CD14-positive monocyte (primary cell): ENCODE measurements at regions not wholly inside any gene's neighbourhood (a gene's known extent, or its start where the extent isn't known, plus 50 kb on each side); places are given as distances from the start of the nearest gene placed in this dataset.

Experiments
- DNase-seq, 3 donors: peaks; one replicate each; pipeline ENCODE4 v3.0.0-alpha.2; 2011 to 2022
- H2AFZ ChIP-seq: 2 replicates; pipeline ENCODE4 v1.6.0; 2012; ENCODE audit warnings: mild to moderate bottlenecking, low read depth, low read length, inconsistent platforms; ENCODE audit not compliant: insufficient read depth, poor library complexity, severe bottlenecking
- H3K27ac ChIP-seq, 2 donors: 1 replicate in 1 of 2; 2 replicates in 1 of 2; pipeline ENCODE4 v1.5.1; 2012 to 2013; ENCODE audit warnings: low read length in 2 of 2, control low read depth in 1 of 2, inconsistent platforms in 1 of 2, low read depth in 1 of 2, mild to moderate bottlenecking in 1 of 2
- H3K27me3 ChIP-seq, 2 donors: one replicate each; pipeline versions ENCODE4 v1.6.0 to v1.6.1; 2011 to 2013; ENCODE audit warnings: low read length in 2 of 2; ENCODE audit not compliant: control insufficient read depth in 2 of 2, insufficient read depth in 2 of 2
- H3K36me3 ChIP-seq, 2 donors: replicated peaks in 1 of 2; 1 replicate in 1 of 2; 2 replicates in 1 of 2; pipeline versions ENCODE4 v1.5.1 to v1.6.1; 2012 to 2013; ENCODE audit warnings: low read length in 2 of 2, control low read depth in 1 of 2, inconsistent platforms in 1 of 2, mild to moderate bottlenecking in 1 of 2; ENCODE audit not compliant: insufficient read depth in 2 of 2, control insufficient read depth in 1 of 2
- H3K4me1 ChIP-seq, 2 donors: 1 replicate in 1 of 2; 2 replicates in 1 of 2; pipeline versions ENCODE4 v1.5.1 to v1.6.1; 2012 to 2013; ENCODE audit warnings: low read length in 2 of 2, control low read depth in 1 of 2, inconsistent platforms in 1 of 2, mild to moderate bottlenecking in 1 of 2, moderate library complexity in 1 of 2; ENCODE audit not compliant: insufficient read depth in 2 of 2, control insufficient read depth in 1 of 2
- H3K4me2 ChIP-seq: replicated peaks from 2 replicates; pipeline ENCODE3; 2012; ENCODE audit warnings: low read length, moderate library complexity, mild to moderate bottlenecking; ENCODE audit not compliant: poor library complexity, severe bottlenecking; ENCODE audit errors: extremely low read depth
- H3K4me3 ChIP-seq, 3 experiments: fragments of 200-600 bp in 1 of 3; sonication (generic) in 1 of 3; replicated peaks in 1 of 3; 1 replicate in 2 of 3; 2 replicates in 1 of 3; pipeline ENCODE4 v1.5.1; 2011 to 2013; ENCODE audit warnings: low read length in 3 of 3, mild to moderate bottlenecking in 3 of 3, control low read depth in 2 of 3, low read depth in 2 of 3, inconsistent platforms in 1 of 3, moderate library complexity in 1 of 3
- H3K79me2 ChIP-seq: 2 replicates; pipeline ENCODE4 v1.6.0; 2012; ENCODE audit warnings: mild to moderate bottlenecking, control low read depth, inconsistent platforms, low read length, moderate library complexity; ENCODE audit not compliant: insufficient read depth
- H3K9ac ChIP-seq: 2 replicates; pipeline ENCODE4 v1.6.0; 2017; ENCODE audit warnings: low read length, mild to moderate bottlenecking; ENCODE audit not compliant: insufficient read depth, poor library complexity, severe bottlenecking
- H3K9me3 ChIP-seq, 2 donors: replicated peaks in 1 of 2; 1 replicate in 1 of 2; 2 replicates in 1 of 2; pipeline versions ENCODE4 v1.5.1 to v1.6.1; 2012 to 2013; ENCODE audit warnings: low read length in 2 of 2, control low read depth in 1 of 2; ENCODE audit not compliant: control insufficient read depth in 1 of 2, insufficient read depth in 1 of 2
- H4K20me1 ChIP-seq: 2 replicates; pipeline ENCODE4 v1.6.0; 2012; ENCODE audit warnings: mild to moderate bottlenecking, low read length, control low read depth, moderate library complexity; ENCODE audit not compliant: insufficient read depth
- H3K27ac Mint-ChIP-seq, 7 donors: one replicate each; pipeline ENCODE4 v1.8.0; 2020; ENCODE audit warnings: mild to moderate bottlenecking in 7 of 7, mixed read lengths in 7 of 7, moderate library complexity in 6 of 7, inconsistent platforms in 2 of 7
- H3K27me3 Mint-ChIP-seq, 3 donors: one replicate each; pipeline ENCODE4 v1.8.0; 2021 to 2022; ENCODE audit warnings: low read depth in 3 of 3, mild to moderate bottlenecking in 3 of 3, mixed read lengths in 3 of 3, moderate library complexity in 3 of 3, inconsistent platforms in 1 of 3
- H3K36me3 Mint-ChIP-seq, 2 donors: one replicate each; pipeline ENCODE4 v1.8.0; 2020; ENCODE audit warnings: mixed read lengths in 2 of 2, inconsistent platforms in 1 of 2, mild to moderate bottlenecking in 1 of 2
- H3K4me1 Mint-ChIP-seq: one replicate; pipeline ENCODE4 v1.8.0; 2020; ENCODE audit warnings: mild to moderate bottlenecking, mixed read lengths
- H3K4me3 Mint-ChIP-seq, 2 donors: one replicate each; pipeline ENCODE4 v1.8.0; 2020; ENCODE audit warnings: mild to moderate bottlenecking in 2 of 2, mixed read lengths in 2 of 2, moderate library complexity in 1 of 2
- H3K9me3 Mint-ChIP-seq, 7 donors: one replicate each; pipeline ENCODE4 v1.8.0; 2020 to 2022; ENCODE audit warnings: mixed read lengths in 7 of 7, mild to moderate bottlenecking in 6 of 7, moderate library complexity in 6 of 7, inconsistent platforms in 2 of 7
- CTCF ChIP-seq: fragments of 200-600 bp; IDR thresholded peaks from one replicate; pipeline ENCODE4 v1.8.0; 2022; ENCODE audit warnings: antibody characterized with exemption, mild to moderate bottlenecking
- WGBS: methylation state at CpG from one replicate; pipeline ENCODE4 v1.1.5; 2013; ENCODE audit warnings: missing lambda C conversion rate; ENCODE audit not compliant: insufficient coverage; 5-methylcytosine and 5-hydroxymethylcytosine counted together
- intact Hi-C, 2 donors: fragments of 100-400 bp; cut with micrococcal nuclease; formaldehyde crosslinking; loops; one replicate each; pipeline versions ENCODE4 v1.15.0 to v1.15.1; 2023

GRCh38 chr12:17266856-17267255 is 660.9 kb upstream of the LMO3 start:
- peaks cover 0 to 10% (median 4%) of the 10 kb centered on the region in 7 donors for H3K9me3 Mint-ChIP-seq
- no peaks in the 10 kb centered on the region for H4K20me1 ChIP-seq

GRCh38 chr12:17264603-17265002 is 658.6 kb upstream of the LMO3 start:
- Histone ChIP-seq H3K4me3 (no peak overlapping the region), H3K4me1 (no peaks in the 10 kb centered on the region), H3K36me3 (no peaks in the 10 kb centered on the region), H4K20me1 (no peaks in the 10 kb centered on the region), H3K27me3 (no peaks in the 10 kb centered on the region), H3K79me2 (no peaks in the 10 kb centered on the region), H3K9ac (no peak overlapping the region), H3K4me2 (no peak overlapping the region), H3K9me3 (peaks cover 6 to 23% of the 10 kb centered on the region in 2 donors), H2AFZ (no peak overlapping the region), H3K27ac (no peak overlapping the region)
- intact Hi-C loops = no loop called here
- no peaks in the 10 kb centered on the region for H3K4me1 Mint-ChIP-seq
- DNase-seq = no peak
- no CpG with 5 or more reads among the region's 2 CpGs for WGBS
- H3K36me3 Mint-ChIP-seq = no peaks in the 10 kb centered on the region
- peaks cover 0 to 10% (median 2%) of the 10 kb centered on the region in 7 donors for H3K9me3 Mint-ChIP-seq
- H3K27ac Mint-ChIP-seq = no peak overlapping the region
- H3K27me3 Mint-ChIP-seq = no peaks in the 10 kb centered on the region
- no peak overlapping the region for H3K4me3 Mint-ChIP-seq
- no peak for TF ChIP-seq CTCF

More at GRCh38 chr12:17266856-17267255, 660.9 kb upstream of the LMO3 start:
- H3K9me3 ChIP-seq = peaks cover 7 to 17% of the 10 kb centered on the region in 2 donors
- intact Hi-C loops = no loop called here
- no peak overlapping the region for H3K4me3 Mint-ChIP-seq
- H3K4me3 ChIP-seq = no peak overlapping the region
- H2AFZ ChIP-seq = no peak overlapping the region
- H3K27ac Mint-ChIP-seq = no peak overlapping the region
- no peaks in the 10 kb centered on the region for H3K36me3 Mint-ChIP-seq
- H3K27me3 ChIP-seq = no peaks in the 10 kb centered on the region
- H3K27me3 Mint-ChIP-seq = no peaks in the 10 kb centered on the region
- no peak overlapping the region for H3K27ac ChIP-seq
- no peak for TF ChIP-seq CTCF
- H3K4me1 Mint-ChIP-seq = no peaks in the 10 kb centered on the region
- no peaks in the 10 kb centered on the region for H3K36me3 ChIP-seq
- no peak overlapping the region for H3K4me2 ChIP-seq
- no peak for DNase-seq
- no peaks in the 10 kb centered on the region for H3K79me2 ChIP-seq
- no CpG with 5 or more reads among the region's 5 CpGs for WGBS
- no peak overlapping the region for H3K9ac ChIP-seq
- H3K4me1 ChIP-seq = no peaks in the 10 kb centered on the region
